GM13976 (cell line): ENCODE measurements at regions not wholly inside any gene's neighbourhood (a gene's known extent, or its start where the extent isn't known, plus 50 kb on each side); places are given as distances from the start of the nearest gene placed in this dataset.

Experiments
- DNase-seq: peaks from one replicate; pipeline ENCODE4 v3.0.0; 2012; ENCODE audit warnings: low spot score
- in situ Hi-C: fragments of 300-500 bp; cut with MboI; formaldehyde crosslinking; loops from one replicate; pipeline ENCODE4 v1.12.0; 2022; ENCODE audit warnings: low sequenced_read_pairs, mixed read lengths, inconsistent platforms; ENCODE audit not compliant: unreplicated experiment
- TF ChIP-seq, protein P1 (sequence below): IDR thresholded peaks from 2 replicates; pipeline ENCODE4 v1.5.1; 2012; ENCODE audit warnings: borderline replicate concordance, mild to moderate bottlenecking; ENCODE audit not compliant: insufficient read depth; ENCODE audit errors: extremely low read depth, missing control alignments, control extremely low read depth

- in situ Hi-C loops = no loop called here
- TF ChIP-seq, protein P1, sequence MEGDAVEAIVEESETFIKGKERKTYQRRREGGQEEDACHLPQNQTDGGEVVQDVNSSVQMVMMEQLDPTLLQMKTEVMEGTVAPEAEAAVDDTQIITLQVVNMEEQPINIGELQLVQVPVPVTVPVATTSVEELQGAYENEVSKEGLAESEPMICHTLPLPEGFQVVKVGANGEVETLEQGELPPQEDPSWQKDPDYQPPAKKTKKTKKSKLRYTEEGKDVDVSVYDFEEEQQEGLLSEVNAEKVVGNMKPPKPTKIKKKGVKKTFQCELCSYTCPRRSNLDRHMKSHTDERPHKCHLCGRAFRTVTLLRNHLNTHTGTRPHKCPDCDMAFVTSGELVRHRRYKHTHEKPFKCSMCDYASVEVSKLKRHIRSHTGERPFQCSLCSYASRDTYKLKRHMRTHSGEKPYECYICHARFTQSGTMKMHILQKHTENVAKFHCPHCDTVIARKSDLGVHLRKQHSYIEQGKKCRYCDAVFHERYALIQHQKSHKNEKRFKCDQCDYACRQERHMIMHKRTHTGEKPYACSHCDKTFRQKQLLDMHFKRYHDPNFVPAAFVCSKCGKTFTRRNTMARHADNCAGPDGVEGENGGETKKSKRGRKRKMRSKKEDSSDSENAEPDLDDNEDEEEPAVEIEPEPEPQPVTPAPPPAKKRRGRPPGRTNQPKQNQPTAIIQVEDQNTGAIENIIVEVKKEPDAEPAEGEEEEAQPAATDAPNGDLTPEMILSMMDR = no peak
- no peak for DNase-seq
Observed at GRCh38 chr1:117290890-117291289, 76.4 kb upstream of the MAN1A2 start.

DNA sequence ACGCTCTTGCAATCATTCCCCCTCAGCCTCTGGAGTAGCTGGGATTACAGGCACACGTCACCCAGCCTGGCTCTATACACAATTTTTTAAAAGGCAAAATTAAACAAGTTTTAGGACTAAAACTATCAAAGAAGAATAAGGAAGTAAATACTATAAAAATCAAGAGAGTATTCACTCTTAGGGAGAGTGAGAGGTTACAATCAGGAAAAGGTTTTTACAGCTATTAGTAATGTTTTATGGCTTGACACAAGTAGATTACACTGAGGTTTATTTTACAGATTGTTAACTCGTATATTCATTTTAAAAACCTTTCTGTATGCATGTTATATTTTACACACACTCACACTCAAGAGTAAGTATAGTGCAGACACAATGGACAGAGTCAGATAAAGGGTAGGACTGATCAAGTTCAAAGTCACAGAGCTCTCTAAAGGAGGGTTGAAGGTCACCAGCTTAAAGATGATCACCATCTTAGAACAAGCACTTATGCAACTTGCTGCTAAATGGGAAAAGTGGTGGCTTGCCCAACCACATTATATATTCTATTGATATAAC lies 77.9 kb upstream of the MAN1A2 start:
- in situ Hi-C loops = no loop called here
- TF ChIP-seq, protein P1 = no peak
- DNase-seq = no peak

GRCh38 chr1:117286562-117286961 lies 75.8 kb upstream of the VTCN1 start:
- no peak for DNase-seq
- in situ Hi-C loops = no loop called here
- TF ChIP-seq, protein P1 = no peak

GRCh38 chr1:117286145-117286544 lies 75.4 kb upstream of the VTCN1 start:
- in situ Hi-C loops = no loop called here

DNA sequence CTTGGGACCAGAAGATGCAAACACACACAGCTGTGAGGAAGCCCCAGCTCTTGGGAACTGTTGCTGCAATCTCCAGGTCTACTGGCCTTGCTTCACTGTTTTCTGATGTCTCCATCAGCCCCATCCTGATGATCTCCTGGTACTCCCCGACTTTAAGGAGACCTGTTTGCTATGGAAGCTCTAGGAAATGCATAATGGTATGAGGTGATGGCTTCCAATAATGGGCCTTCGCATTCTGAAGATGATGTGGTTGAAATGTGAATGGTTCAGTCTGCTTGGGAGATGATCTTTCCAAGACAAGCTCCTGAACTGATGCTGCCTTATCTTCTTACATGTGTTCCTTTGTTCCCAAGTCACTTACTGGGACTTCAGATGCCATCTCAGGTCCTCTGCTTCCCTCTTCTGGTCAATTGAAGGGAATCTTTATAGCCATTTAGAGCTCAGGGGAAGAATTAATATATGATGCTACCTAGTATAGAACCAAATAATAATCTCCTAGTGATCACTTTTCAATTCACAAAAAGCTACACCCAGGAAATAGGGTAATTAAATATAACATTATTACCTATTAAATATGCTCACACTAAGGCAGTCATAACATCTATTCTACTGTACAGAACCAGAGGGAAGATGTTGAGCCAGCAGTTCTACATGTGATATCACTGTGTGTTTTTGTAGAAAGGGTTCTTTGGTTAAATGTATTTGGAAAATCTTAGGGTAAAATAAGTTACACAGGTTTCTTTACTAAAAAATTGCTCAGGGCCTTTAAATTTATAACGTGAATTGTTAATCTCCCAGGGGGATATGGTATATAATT lies 73.9 kb upstream of the VTCN1 start:
- TF ChIP-seq, protein P1 = peak; percentile 24
- peak; percentile 25 for DNase-seq
- in situ Hi-C loops = no loop called here

More at GRCh38 chr1:117286145-117286544, 75.4 kb upstream of the VTCN1 start:
- TF ChIP-seq, protein P1 = no peak
- DNase-seq = no peak

GRCh38 chr1:117278531-117278930 lies 67.8 kb upstream of the VTCN1 start:
- no peak for DNase-seq
- TF ChIP-seq, protein P1 = no peak
- in situ Hi-C loops = no loop called here
